ENCODE measurements at regions not wholly inside any gene's neighbourhood (a gene's known extent, or its start where the extent isn't known, plus 50 kb on each side); places are given as distances from the start of the nearest gene placed in this dataset.

- FAIRE-seq = no peak
- no peak for DNase-seq (ENCODE audit: low spot score)
Measured at GRCh38 chr1:81408419-81408818, 392.3 kb upstream of the ADGRL2 start.

GRCh38 chr1:81407000-81407821 lies 393.5 kb upstream of the ADGRL2 start:
- no peak for FAIRE-seq
- DNase-seq (ENCODE audit: low spot score) = no peak

GRCh38 chr1:81406292-81406999 lies 394.3 kb upstream of the ADGRL2 start:
- FAIRE-seq (no peak), DNase-seq (ENCODE audit: low spot score) (no peak)

GRCh38 chr1:81398041-81398440 lies 402.7 kb upstream of the ADGRL2 start:
- DNase-seq (ENCODE audit: low spot score) (no peak), FAIRE-seq (no peak)

DNA sequence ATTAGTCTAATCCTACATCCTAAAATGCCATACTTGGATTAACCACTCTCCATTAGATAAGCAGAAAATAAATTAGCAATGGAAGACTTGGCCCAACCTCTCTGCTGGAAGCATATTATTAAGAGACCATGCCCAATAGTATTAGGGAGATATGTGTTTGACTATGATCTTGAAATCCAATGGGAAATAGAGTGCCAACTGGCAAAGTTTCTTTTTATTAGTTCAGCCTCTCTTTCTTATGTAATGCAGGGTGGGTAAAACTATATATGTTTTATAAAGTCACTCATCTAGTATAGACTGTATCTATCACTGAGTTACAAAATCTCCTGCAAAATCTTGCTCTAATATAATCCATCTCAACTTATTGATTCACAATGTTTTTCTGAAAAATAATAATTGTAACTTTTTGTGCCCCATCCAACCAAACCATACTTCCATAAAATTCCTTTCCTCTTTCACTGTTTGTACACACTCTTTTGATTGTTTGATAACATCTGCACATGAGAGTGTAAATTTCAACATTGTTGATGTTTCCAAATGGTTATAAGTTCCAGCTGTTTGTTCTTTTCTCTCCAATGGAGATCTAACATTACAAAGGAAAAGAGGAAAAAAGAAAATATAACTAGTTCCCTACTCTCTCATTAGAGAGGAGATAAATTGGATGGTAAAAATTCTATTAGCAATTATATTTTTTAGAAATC lies 408.1 kb upstream of the ADGRL2 start:
- FAIRE-seq = no peak

DNA sequence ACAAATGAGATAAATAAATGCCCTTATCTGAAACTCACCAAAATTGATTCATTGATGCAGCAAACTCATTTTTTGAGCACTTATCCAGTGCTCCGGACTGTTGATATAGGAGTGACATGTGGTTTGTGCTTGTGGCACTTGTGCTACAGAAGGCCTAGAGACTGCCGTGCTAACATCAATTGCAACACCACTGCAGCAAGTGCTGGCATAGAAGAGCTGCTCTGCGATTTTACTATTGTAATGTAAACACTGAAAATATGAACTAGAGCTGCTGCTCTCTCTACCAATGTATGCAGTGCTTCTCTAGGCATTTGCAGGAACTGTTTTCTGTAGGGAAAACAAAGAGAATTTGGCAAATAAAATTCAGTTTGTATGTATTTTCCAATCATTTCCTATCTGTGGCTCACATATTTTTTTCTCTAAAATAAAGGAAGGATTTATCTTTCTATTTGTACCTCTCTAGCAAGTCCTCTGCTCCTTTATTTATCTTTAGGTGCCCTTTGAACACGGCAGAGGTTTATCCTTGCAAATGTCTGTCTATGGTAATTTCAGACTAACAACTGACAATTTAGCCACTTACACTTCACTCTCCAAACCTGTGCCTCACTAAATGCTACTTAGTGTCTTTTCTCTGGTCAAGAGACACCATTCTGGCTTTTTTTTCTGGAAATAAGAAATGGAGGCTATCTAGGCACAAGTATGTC lies 409.5 kb upstream of the ADGRL2 start:
- FAIRE-seq (peak; percentile 86), DNase-seq (ENCODE audit: low spot score) (no peak)

More for the DNA sequence above, 408.1 kb upstream of the ADGRL2 start:
- DNase-seq (ENCODE audit: low spot score) = no peak

DNA sequence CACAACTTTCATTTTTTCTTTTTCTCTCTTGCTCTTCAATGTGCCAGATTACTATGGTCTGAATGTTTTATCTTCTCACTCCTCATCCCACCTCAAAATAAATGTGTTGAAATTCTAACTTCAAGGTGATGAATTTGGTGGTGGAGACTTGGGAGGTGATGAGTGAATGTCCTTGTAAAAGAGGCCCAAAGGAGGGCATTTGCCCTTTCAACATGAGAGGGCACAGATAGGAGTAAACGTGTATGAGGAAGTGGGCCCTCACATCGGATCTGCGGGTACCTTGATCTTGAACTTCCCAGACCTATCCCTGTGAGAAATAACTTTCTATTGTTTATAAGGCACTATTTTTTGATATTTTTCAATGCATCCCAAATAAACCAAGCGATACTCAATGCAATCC lies 412.3 kb upstream of the ADGRL2 start:
- FAIRE-seq = no peak

DNA sequence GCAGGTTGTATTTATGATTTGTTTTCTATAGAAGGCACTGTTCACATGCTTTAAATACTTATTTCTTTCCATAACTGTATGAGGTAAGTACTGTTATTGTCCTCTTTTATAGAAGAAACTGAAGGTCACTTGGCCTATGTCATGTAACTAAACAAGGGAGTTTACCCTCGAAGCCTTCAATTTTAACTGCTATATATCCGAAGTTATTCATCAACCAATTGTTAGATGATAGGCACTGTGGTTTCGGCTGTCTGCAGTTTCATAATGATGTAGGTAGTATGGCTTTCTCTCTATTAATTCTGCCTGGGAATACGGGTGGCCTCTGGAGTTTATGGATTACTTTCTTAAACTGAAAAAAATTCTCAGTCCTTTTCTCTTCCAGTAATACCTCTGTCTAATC lies 413.3 kb upstream of the ADGRL2 start:
- DNase-seq (ENCODE audit: low spot score) = no peak
- FAIRE-seq = no peak

More for the DNA sequence above, 412.3 kb upstream of the ADGRL2 start:
- no peak for DNase-seq (ENCODE audit: low spot score)

DNA sequence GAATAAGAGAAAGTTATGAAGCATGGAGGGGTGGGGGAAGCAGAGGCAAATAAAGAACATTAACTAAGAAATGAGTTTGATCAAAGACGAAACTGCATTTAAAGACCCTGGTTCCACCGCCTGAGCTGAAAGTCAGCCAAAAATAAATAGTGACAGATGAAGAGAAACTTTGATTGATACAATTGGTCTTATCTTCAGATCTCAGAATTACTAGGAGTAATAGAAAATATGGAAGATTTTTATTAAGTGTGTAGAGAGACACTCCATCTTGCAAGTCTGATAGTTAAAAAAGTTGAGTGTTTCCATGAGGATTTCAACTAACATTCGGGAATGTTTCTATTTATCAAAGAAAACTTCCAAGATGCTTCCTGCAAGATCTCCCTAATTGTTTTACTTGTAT lies 418.2 kb upstream of the ADGRL2 start:
- DNase-seq (ENCODE audit: low spot score) (no peak), FAIRE-seq (no peak)

GRCh38 chr1:81381881-81382280 lies 418.9 kb upstream of the ADGRL2 start:
- DNase-seq (ENCODE audit: low spot score) (no peak), FAIRE-seq (no peak)

- DNase-seq (ENCODE audit: low spot score) (no peak), FAIRE-seq (no peak)
Measured at GRCh38 chr1:81380436-81380835, 420.3 kb upstream of the ADGRL2 start.

GRCh38 chr1:81379430-81379829 lies 421.3 kb upstream of the ADGRL2 start:
- FAIRE-seq (no peak), DNase-seq (ENCODE audit: low spot score) (no peak)

GRCh38 chr1:81377406-81377805 lies 423.3 kb upstream of the ADGRL2 start:
- no peak for DNase-seq (ENCODE audit: low spot score)
- FAIRE-seq = no peak

DNA sequence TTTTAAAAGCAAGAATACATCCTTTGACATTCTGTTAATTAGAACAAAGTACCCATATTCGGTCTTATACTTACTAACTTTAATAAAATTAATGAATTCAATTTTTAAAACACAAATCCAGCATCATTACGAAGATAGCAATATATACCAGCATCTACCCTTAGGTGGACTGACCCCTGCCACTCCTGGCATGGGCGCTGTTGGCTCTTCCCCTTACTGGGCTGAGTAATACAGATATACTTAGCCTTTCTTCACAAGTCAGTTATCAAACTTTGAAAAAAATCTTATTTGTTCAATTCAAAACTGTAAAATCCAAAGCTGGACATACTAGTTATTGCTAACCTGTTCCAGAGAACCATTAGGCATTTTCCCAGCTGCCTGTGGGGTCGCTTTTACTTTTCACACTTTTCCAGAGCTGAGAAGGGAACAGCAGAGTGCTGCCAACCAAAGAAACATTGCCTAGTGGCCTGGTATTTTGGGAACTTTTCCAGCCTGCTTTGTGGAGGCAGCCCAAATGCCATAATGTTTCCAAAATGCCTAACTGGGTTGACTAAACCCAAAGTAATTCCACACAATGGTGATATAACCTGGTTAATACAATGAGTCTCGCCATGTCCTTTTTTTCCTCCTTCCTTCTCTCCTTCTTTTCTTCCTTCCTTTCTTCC lies 424.7 kb upstream of the ADGRL2 start:
- no peak for DNase-seq (ENCODE audit: low spot score)

GRCh38 chr1:81374481-81374880 lies 426.3 kb upstream of the ADGRL2 start:
- no peak for DNase-seq (ENCODE audit: low spot score)

More for the DNA sequence above, 424.7 kb upstream of the ADGRL2 start:
- no peak for FAIRE-seq

DNA sequence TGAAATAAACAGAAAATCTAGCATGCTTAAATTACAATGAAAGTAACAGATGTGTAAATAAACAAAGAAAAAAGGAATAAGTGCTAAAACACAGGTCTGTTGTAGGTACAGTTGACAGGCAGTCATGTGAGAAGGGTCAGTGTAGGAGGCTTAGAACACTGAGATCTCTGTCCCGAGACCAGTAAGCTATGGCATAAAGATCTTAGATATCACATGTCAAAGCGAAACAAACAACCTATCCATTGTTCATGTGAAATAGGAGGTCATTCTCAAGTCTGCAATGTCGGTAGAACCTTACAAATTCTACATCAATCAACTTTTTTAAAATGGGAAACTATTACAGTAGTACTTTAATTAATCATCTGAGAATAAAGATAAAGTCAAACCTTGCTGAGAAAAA lies 428.9 kb upstream of the ADGRL2 start:
- DNase-seq (ENCODE audit: low spot score) (no peak), FAIRE-seq (no peak)

More at GRCh38 chr1:81374481-81374880, 426.3 kb upstream of the ADGRL2 start:
- FAIRE-seq = no peak

- DNase-seq (ENCODE audit: low spot score) (no peak), FAIRE-seq (no peak)
Measured at GRCh38 chr1:81369833-81370232, 430.9 kb upstream of the ADGRL2 start.

GRCh38 chr1:81366173-81366572 lies 434.6 kb upstream of the ADGRL2 start:
- DNase-seq (ENCODE audit: low spot score) (no peak), FAIRE-seq (no peak)

- no peak for DNase-seq (ENCODE audit: low spot score)
- FAIRE-seq = no peak
Measured at GRCh38 chr1:81364088-81364487, 436.6 kb upstream of the ADGRL2 start.

GRCh38 chr1:81358151-81358550 lies 442.6 kb upstream of the ADGRL2 start:
- FAIRE-seq (no peak), DNase-seq (ENCODE audit: low spot score) (no peak)

GRCh38 chr1:81351864-81352263 lies 448.9 kb upstream of the ADGRL2 start:
- DNase-seq (ENCODE audit: low spot score) = no peak
- FAIRE-seq = no peak

All from urothelium cell line (cell line).